T-cell (primary cell): ENCODE measurements at regions not wholly inside any gene's neighbourhood (a gene's known extent, or its start where the extent isn't known, plus 50 kb on each side); places are given as distances from the start of the nearest gene placed in this dataset.

Experiments
- ATAC-seq, 4 experiments: fragments of 200-7000 bp in 3 of 4; fragments of 150-1000 bp in 1 of 4; cut with Tn5 transposase; replicated peaks in 1 of 4; 1 replicate in 3 of 4; 2 replicates in 1 of 4; pipeline ENCODE4 v1.10.0; 2021; ENCODE audit warnings: moderate library complexity in 3 of 4, mild to moderate bottlenecking in 2 of 4, moderate number of reproducible peaks in 1 of 4
- CTCF ChIA-PET, 2 donors: fragments of 300-600 bp; sonication (Branson Sonifier 250); formaldehyde crosslinking; loops; one replicate each; lab custom pipeline; 2022; ENCODE audit warnings: antibody characterized with exemption in 2 of 2; lab: Charles Lee
- POLR2A ChIA-PET, 2 donors: fragments of 300-600 bp; sonication (Branson Sonifier 250); formaldehyde crosslinking; loops; one replicate each; lab custom pipeline; 2022; ENCODE audit warnings: antibody characterized with exemption in 2 of 2; lab: Charles Lee
- DNase-seq, 35 experiments: peaks; one replicate each; pipeline versions ENCODE4 v3.0.0 to v3.0.0-alpha.2; 2013 to 2023
- H3K27ac ChIP-seq: one replicate; pipeline ENCODE4 v1.5.1; 2013; ENCODE audit warnings: low read length
- H3K27me3 ChIP-seq, 2 experiments: replicated peaks in 1 of 2; 1 replicate in 1 of 2; 2 replicates in 1 of 2; pipeline versions ENCODE4 v1.6.1 to v1.7.0; 2013; ENCODE audit warnings: low read length in 1 of 2, mixed read lengths in 1 of 2; ENCODE audit not compliant: control insufficient read depth in 2 of 2, insufficient read depth in 2 of 2; ENCODE audit errors: extremely low read depth in 1 of 2
- H3K36me3 ChIP-seq, 2 donors: 1 replicate in 1 of 2; 2 replicates in 1 of 2; pipeline versions ENCODE4 v1.6.1 to v1.7.0; 2013; ENCODE audit warnings: low read length in 1 of 2; ENCODE audit not compliant: control insufficient read depth in 2 of 2, insufficient read depth in 1 of 2; ENCODE audit errors: extremely low read depth in 1 of 2
- H3K4me1 ChIP-seq, 2 experiments: 1 replicate in 1 of 2; 2 replicates in 1 of 2; pipeline versions ENCODE4 v1.6.1 to v1.7.0; 2013; ENCODE audit warnings: low read length in 2 of 2, mixed read lengths in 1 of 2; ENCODE audit not compliant: insufficient read depth in 2 of 2, control insufficient read depth in 1 of 2; ENCODE audit errors: extremely low read depth in 1 of 2
- H3K4me3 ChIP-seq, 2 donors: 1 replicate in 1 of 2; 2 replicates in 1 of 2; pipeline versions ENCODE4 v1.5.1 to v1.7.0; 2013; ENCODE audit warnings: mild to moderate bottlenecking in 2 of 2, low read length in 1 of 2, moderate library complexity in 1 of 2; ENCODE audit not compliant: control insufficient read depth in 1 of 2; ENCODE audit errors: extremely low read depth in 1 of 2
- H3K9me3 ChIP-seq: 2 replicates; pipeline ENCODE4 v1.7.0; 2013
- H3K27ac Mint-ChIP-seq, 2 donors: one replicate each; pipeline ENCODE4 v1.8.0; 2020 to 2021; ENCODE audit warnings: mild to moderate bottlenecking in 2 of 2, mixed read lengths in 2 of 2
- H3K27me3 Mint-ChIP-seq, 2 donors: one replicate each; pipeline ENCODE4 v1.8.0; 2021 to 2022; ENCODE audit warnings: mixed read lengths in 2 of 2
- H3K36me3 Mint-ChIP-seq: one replicate; pipeline ENCODE4 v1.8.0; 2021; ENCODE audit warnings: mixed read lengths
- H3K4me1 Mint-ChIP-seq, 3 donors: one replicate each; pipeline ENCODE4 v1.8.0; 2020 to 2022; ENCODE audit warnings: mixed read lengths in 3 of 3, mild to moderate bottlenecking in 1 of 3
- H3K4me3 Mint-ChIP-seq, 3 donors: one replicate each; pipeline ENCODE4 v1.8.0; 2020 to 2022; ENCODE audit warnings: mild to moderate bottlenecking in 3 of 3, mixed read lengths in 3 of 3, moderate library complexity in 3 of 3
- H3K9me3 Mint-ChIP-seq, 3 donors: one replicate each; pipeline ENCODE4 v1.8.0; 2020 to 2022; ENCODE audit warnings: mixed read lengths in 3 of 3
- WGBS: methylation state at CpG from one replicate; pipeline ENCODE4 v1.1.5; 2013; ENCODE audit warnings: missing lambda C conversion rate; ENCODE audit not compliant: insufficient coverage; 5-methylcytosine and 5-hydroxymethylcytosine counted together

- no peak for ATAC-seq
- H3K36me3 ChIP-seq: no peaks in the 10 kb centered on the region
- no peak overlapping the region for H3K27ac ChIP-seq
- Mint-ChIP-seq H3K9me3 (no peaks in the 10 kb centered on the region), H3K36me3 (no peaks in the 10 kb centered on the region), H3K27me3 (peaks cover 2 to 10% of the 10 kb centered on the region in 2 donors), H3K4me1 (peaks cover 0 to 7% (median 0%) of the 10 kb centered on the region in 3 donors), H3K4me3 (no peak overlapping the region), H3K27ac (no peak overlapping the region)
- POLR2A ChIA-PET: no interaction called here
- no peak overlapping the region for H3K4me3 ChIP-seq
- no peak for DNase-seq
- H3K9me3 ChIP-seq: no peaks in the 10 kb centered on the region
- H3K4me1 ChIP-seq: no peaks in the 10 kb centered on the region
- CTCF ChIA-PET: no interaction called here
- 60% methylated on average over 1 of the region's 2 CpGs for WGBS
- H3K27me3 ChIP-seq: no peaks in the 10 kb centered on the region
These were observed 124.3 kb upstream of the TSHZ2 start for GRCh38 chr20:52847731-52848359.

- H3K27me3 Mint-ChIP-seq: peaks cover 2 to 13% of the 10 kb centered on the region in 2 donors
- Histone ChIP-seq H3K4me1 (no peaks in the 10 kb centered on the region), H3K36me3 (no peaks in the 10 kb centered on the region), H3K27ac (no peak overlapping the region), H3K4me3 (no peak overlapping the region), H3K9me3 (no peaks in the 10 kb centered on the region), H3K27me3 (no peaks in the 10 kb centered on the region)
- H3K4me1 Mint-ChIP-seq: peaks cover 0 to 7% (median 0%) of the 10 kb centered on the region in 3 donors
- no peak overlapping the region for H3K27ac Mint-ChIP-seq
- H3K4me3 Mint-ChIP-seq: no peak overlapping the region
- H3K9me3 Mint-ChIP-seq: no peaks in the 10 kb centered on the region
- ChIA-PET POLR2A (no interaction called here), CTCF (no interaction called here)
- ATAC-seq (no peak), DNase-seq (no peak)
- 32% methylated on average over 3 of the region's 4 CpGs for WGBS
- H3K36me3 Mint-ChIP-seq: no peaks in the 10 kb centered on the region
These were observed 125.0 kb upstream of the TSHZ2 start for GRCh38 chr20:52847029-52847660.

DNA sequence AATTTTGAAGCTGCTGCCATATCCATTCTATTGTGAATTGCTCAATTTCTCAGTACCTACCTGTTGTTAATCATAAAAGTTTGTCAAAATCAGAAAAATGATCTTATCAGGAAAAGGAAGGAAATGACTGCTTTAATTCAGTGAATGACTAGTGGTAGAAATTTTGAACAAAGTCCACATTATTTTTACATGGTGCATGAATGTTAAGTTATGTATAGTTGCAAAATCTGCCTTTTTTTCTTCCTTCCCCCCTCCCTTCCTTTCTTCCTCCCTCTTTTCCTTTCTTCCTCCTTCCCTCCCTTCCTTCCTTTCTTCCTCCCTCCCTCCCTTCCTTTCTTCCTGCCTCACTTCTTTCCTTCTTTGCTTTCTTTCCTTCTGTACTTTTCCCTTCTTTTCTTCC is 127.1 kb upstream of the TSHZ2 start:
- POLR2A ChIA-PET: no interaction called here
- CTCF ChIA-PET: no interaction called here
- H3K36me3 ChIP-seq: no peaks in the 10 kb centered on the region
- no peak overlapping the region for H3K4me3 Mint-ChIP-seq
- no peaks in the 10 kb centered on the region for H3K9me3 ChIP-seq
- no peak overlapping the region for H3K27ac Mint-ChIP-seq
- peaks cover 0 to 4% of the 10 kb centered on the region in 2 experiments for H3K27me3 ChIP-seq
- no peak overlapping the region for H3K27ac ChIP-seq
- H3K4me1 ChIP-seq: no peaks in the 10 kb centered on the region
- peaks cover 0 to 7% (median 0%) of the 10 kb centered on the region in 3 donors for H3K4me1 Mint-ChIP-seq
- H3K9me3 Mint-ChIP-seq: no peaks in the 10 kb centered on the region
- peaks cover 2 to 13% of the 10 kb centered on the region in 2 donors for H3K27me3 Mint-ChIP-seq
- no peak for DNase-seq
- no peak for ATAC-seq
- no peaks in the 10 kb centered on the region for H3K36me3 Mint-ChIP-seq
- no peak overlapping the region for H3K4me3 ChIP-seq

- no peaks in the 10 kb centered on the region for H3K9me3 ChIP-seq
- Mint-ChIP-seq H3K4me1 (peaks cover 0 to 7% (median 0%) of the 10 kb centered on the region in 3 donors), H3K9me3 (no peaks in the 10 kb centered on the region), H3K27me3 (peaks cover 2 to 13% of the 10 kb centered on the region in 2 donors), H3K4me3 (no peak overlapping the region), H3K36me3 (no peaks in the 10 kb centered on the region), H3K27ac (no peak overlapping the region)
- ChIA-PET CTCF (no interaction called here), POLR2A (no interaction called here)
- 83% methylated on average over 2 of the region's 5 CpGs for whole genome bisulfite sequencing
- DNase-seq (no peak), ATAC-seq (no peak)
- H3K27ac ChIP-seq: no peak overlapping the region
- H3K4me1 ChIP-seq: no peaks in the 10 kb centered on the region
- peaks cover 0 to 4% of the 10 kb centered on the region in 2 experiments for H3K27me3 ChIP-seq
- no peak overlapping the region for H3K4me3 ChIP-seq
- no peaks in the 10 kb centered on the region for H3K36me3 ChIP-seq
These were observed 128.7 kb upstream of the TSHZ2 start for GRCh38 chr20:52843425-52843824.

DNA sequence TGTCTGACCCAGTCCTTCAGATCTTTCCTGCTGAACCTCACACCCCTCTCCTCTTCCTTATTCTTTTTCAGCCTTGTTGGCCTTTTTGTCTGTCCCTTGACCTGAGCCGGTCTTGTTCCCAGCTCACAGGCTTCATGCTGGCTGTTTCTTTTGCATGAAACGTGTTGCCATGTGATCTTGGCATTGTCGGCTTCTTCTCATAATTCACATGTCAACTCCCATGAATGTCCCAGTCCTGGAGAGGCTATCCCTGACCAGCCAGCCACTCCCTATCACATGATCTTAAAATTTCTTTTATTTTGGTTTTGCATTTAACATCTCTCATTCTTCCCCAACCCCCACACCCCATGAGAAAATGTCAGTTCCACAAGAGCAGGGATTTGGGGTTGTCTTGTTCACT is 131.2 kb upstream of the TSHZ2 start:
- 76% methylated on average over 3 of the region's 3 CpGs for WGBS
- ChIA-PET CTCF (no interaction called here), POLR2A (no interaction called here)
- Mint-ChIP-seq H3K36me3 (no peaks in the 10 kb centered on the region), H3K4me3 (no peak overlapping the region), H3K27ac (no peak overlapping the region), H3K9me3 (no peaks in the 10 kb centered on the region), H3K27me3 (peaks cover 0 to 9% of the 10 kb centered on the region in 2 donors), H3K4me1 (peaks cover 0 to 7% (median 0%) of the 10 kb centered on the region in 3 donors)
- peaks cover 0 to 4% of the 10 kb centered on the region in 2 experiments for H3K27me3 ChIP-seq
- DNase-seq (no peak), ATAC-seq (no peak)
- H3K9me3 ChIP-seq: no peaks in the 10 kb centered on the region
- no peaks in the 10 kb centered on the region for H3K36me3 ChIP-seq
- no peaks in the 10 kb centered on the region for H3K4me1 ChIP-seq
- no peak overlapping the region for H3K27ac ChIP-seq
- no peak overlapping the region for H3K4me3 ChIP-seq

DNA sequence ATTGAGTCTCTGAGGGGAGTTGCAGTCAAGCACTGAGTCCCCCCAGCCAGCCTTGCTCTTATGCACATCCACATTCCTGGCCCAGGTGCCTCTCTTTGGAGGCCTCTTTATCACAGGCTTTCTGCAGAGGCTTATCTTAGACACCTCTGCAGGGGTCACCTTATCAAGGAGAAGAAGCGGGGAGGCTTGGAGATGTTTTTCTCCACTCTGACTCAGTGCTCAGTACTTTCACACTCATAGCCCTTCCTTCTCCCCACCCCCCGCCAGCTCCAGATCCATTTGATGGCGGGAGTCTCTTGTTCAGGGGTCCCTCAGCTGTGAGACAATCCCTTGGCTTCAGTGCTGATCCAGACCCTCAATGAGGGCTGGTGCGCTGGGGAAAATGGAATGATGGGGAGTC is 132.1 kb upstream of the TSHZ2 start:
- no peak overlapping the region for H3K4me3 Mint-ChIP-seq
- 90% methylated on average over 2 of the region's 4 CpGs for WGBS
- DNase-seq: no peak
- no peaks in the 10 kb centered on the region for H3K36me3 Mint-ChIP-seq
- Histone ChIP-seq H3K27me3 (peaks cover 2 to 4% of the 10 kb centered on the region in 2 experiments), H3K9me3 (no peaks in the 10 kb centered on the region), H3K27ac (no peak overlapping the region), H3K4me1 (no peaks in the 10 kb centered on the region), H3K4me3 (no peak overlapping the region), H3K36me3 (no peaks in the 10 kb centered on the region)
- CTCF ChIA-PET: interaction anchor here in 1 of 2 donors (0.6 kb wide), 1 partner anchor 72 kb away, joined by 3 read pairs; no protein-coding TSS in a partner anchor
- peaks cover 0 to 4% (median 0%) of the 10 kb centered on the region in 3 donors for H3K4me1 Mint-ChIP-seq
- no peak overlapping the region for H3K27ac Mint-ChIP-seq
- POLR2A ChIA-PET: no interaction called here
- no peaks in the 10 kb centered on the region for H3K9me3 Mint-ChIP-seq
- peaks cover 0 to 9% of the 10 kb centered on the region in 2 donors for H3K27me3 Mint-ChIP-seq
- no peak for ATAC-seq
